Kidney tubule cell (primary cell): ENCODE measurements at regions not wholly inside any gene's neighbourhood (a gene's known extent, or its start where the extent isn't known, plus 50 kb on each side); places are given as distances from the start of the nearest gene placed in this dataset.
A peak's percentile ranks its signal among the peaks of the same experiment; 100 is the strongest.

Experiments used
- DNase-seq: peaks from one replicate; pipeline ENCODE4 v3.0.0-alpha.2; 2018; ENCODE audit warnings: low spot score

- DNase-seq = no peak
These were observed 98.6 kb downstream of the FHDC1 start for GRCh38 chr4:153034681-153035080.

- peak; percentile 4 for DNase-seq
These were observed 100.9 kb downstream of the FHDC1 start for GRCh38 chr4:153036931-153037482.

GRCh38 chr4:153038623-153039311, 102.6 kb downstream of the FHDC1 start:
- DNase-seq = peak; percentile 3

- DNase-seq = no peak
These were observed 103.5 kb downstream of the FHDC1 start for GRCh38 chr4:153039542-153040185.

GRCh38 chr4:153040677-153041076, 104.6 kb downstream of the FHDC1 start:
- no peak for DNase-seq

- DNase-seq = no peak
These were observed 107.9 kb downstream of the FHDC1 start for GRCh38 chr4:153044036-153044435.

- peak; percentile 58 for DNase-seq
These were observed 109.2 kb downstream of the FHDC1 start for GRCh38 chr4:153045111-153045982.

GRCh38 chr4:153058671-153059060, 122.5 kb downstream of the FHDC1 start:
- DNase-seq = no peak

GRCh38 chr4:153060196-153060595, 124.1 kb downstream of the FHDC1 start:
- no peak for DNase-seq

GRCh38 chr4:153061971-153062370, 125.8 kb downstream of the FHDC1 start:
- no peak for DNase-seq

GRCh38 chr4:153062652-153063168, 126.6 kb downstream of the FHDC1 start:
- DNase-seq = no peak

- DNase-seq = peak; percentile 37
These were observed 127.4 kb downstream of the FHDC1 start for GRCh38 chr4:153063490-153063889.

GRCh38 chr4:153064571-153064970, 128.4 kb downstream of the FHDC1 start:
- no peak for DNase-seq

- peak; percentile 6 for DNase-seq
These were observed 129.2 kb downstream of the FHDC1 start for GRCh38 chr4:153065276-153065675.

GRCh38 chr4:153067376-153067775, 131.3 kb downstream of the FHDC1 start:
- peak; percentile 67 for DNase-seq

- DNase-seq = no peak
These were observed 132.6 kb downstream of the FHDC1 start for GRCh38 chr4:153068751-153069150.

- DNase-seq = no peak
These were observed 132.2 kb upstream of the TRIM2 start for GRCh38 chr4:153071958-153072598.

GRCh38 chr4:153072661-153073060, 131.6 kb upstream of the TRIM2 start:
- no peak for DNase-seq

GRCh38 chr4:153074486-153074885, 129.8 kb upstream of the TRIM2 start:
- DNase-seq = no peak

GRCh38 chr4:153074936-153075630, 129.2 kb upstream of the TRIM2 start:
- DNase-seq = no peak

- DNase-seq = no peak
These were observed 128.3 kb upstream of the TRIM2 start for GRCh38 chr4:153075836-153076518.
